Spleen (tissue), 7 donors: ENCODE measurements at regions not wholly inside any gene's neighbourhood (a gene's known extent, or its start where the extent isn't known, plus 50 kb on each side); places are given as distances from the start of the nearest gene placed in this dataset.

ENCODE experiments used
- CTCF ChIP-seq, 11 experiments: fragments of 200-600 bp in 7 of 11; fragments of 450-650 bp in 4 of 11; sonication (generic) in 4 of 11; IDR thresholded peaks in 8 of 11; conservative IDR thresholded peaks in 3 of 11; 1 replicate in 7 of 11; 2 replicates in 4 of 11; pipeline versions ENCODE4 v1.4.0 to v1.8.0; 2016 to 2021; ENCODE audit warnings: antibody characterized with exemption in 11 of 11, inconsistent platforms in 4 of 11, mild to moderate bottlenecking in 1 of 11
- POLR2A ChIP-seq, 3 donors: fragments of 450-650 bp; IDR thresholded peaks; one replicate each; pipeline ENCODE4 v1.5.1; 2017; ENCODE audit warnings: antibody characterized with exemption in 3 of 3, mild to moderate bottlenecking in 1 of 3
- donor health status: DM: no; HTN: no; CAD: no; lungs with moderate emphysema.
- donor health status: DM: no; HTN: no; CAD: no.
- donor health status: DM: no; HTN: no; CAD: no.

- TF ChIP-seq POLR2A (IDR thresholded peaks at IDR 0.05) = no peak
- TF ChIP-seq CTCF (IDR thresholded peaks at IDR 0.05 in 8 of 11, conservative IDR thresholded peaks at IDR 0.05 in 3 of 11) = no peak
Measured at GRCh38 chr2:22952656-22953225, 432.2 kb upstream of the KLHL29 start.
